GM10266 (cell line): ENCODE measurements at regions not wholly inside any gene's neighbourhood (a gene's known extent, or its start where the extent isn't known, plus 50 kb on each side); places are given as distances from the start of the nearest gene placed in this dataset.
A peak's percentile ranks its signal among the peaks of the same experiment; 100 is the strongest.

Source experiments
- DNase-seq: peaks from one replicate; pipeline ENCODE4 v3.0.0; 2012; ENCODE audit errors: extremely low spot score
- TF ChIP-seq, protein P1 (sequence below): IDR thresholded peaks from 2 replicates; pipeline ENCODE4 v1.5.1; 2012; ENCODE audit warnings: mild to moderate bottlenecking, low read depth; ENCODE audit not compliant: control insufficient read depth, insufficient read depth; ENCODE audit errors: missing control alignments

DNA sequence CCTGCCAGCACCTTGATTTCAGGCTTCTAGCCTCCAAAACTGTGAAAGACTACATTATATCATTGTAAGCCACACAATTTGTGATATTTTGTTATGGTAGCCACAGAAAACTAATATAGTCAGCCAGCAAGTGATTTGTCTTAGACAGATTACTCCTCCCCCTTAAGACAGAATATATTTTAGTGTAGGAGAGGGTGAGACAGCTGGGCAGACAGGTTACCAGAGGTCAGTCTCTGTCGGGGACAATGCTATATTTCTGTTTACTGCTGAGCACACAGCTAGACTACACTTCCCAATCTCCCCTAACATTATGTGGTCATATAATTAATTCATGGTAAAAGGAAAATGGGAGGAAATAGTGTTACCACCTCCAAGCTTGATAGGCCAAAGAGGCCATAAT, 185.8 kb upstream of the PIK3C3 start:
- TF ChIP-seq, protein P1, sequence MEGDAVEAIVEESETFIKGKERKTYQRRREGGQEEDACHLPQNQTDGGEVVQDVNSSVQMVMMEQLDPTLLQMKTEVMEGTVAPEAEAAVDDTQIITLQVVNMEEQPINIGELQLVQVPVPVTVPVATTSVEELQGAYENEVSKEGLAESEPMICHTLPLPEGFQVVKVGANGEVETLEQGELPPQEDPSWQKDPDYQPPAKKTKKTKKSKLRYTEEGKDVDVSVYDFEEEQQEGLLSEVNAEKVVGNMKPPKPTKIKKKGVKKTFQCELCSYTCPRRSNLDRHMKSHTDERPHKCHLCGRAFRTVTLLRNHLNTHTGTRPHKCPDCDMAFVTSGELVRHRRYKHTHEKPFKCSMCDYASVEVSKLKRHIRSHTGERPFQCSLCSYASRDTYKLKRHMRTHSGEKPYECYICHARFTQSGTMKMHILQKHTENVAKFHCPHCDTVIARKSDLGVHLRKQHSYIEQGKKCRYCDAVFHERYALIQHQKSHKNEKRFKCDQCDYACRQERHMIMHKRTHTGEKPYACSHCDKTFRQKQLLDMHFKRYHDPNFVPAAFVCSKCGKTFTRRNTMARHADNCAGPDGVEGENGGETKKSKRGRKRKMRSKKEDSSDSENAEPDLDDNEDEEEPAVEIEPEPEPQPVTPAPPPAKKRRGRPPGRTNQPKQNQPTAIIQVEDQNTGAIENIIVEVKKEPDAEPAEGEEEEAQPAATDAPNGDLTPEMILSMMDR = no peak
- no peak for DNase-seq

DNA sequence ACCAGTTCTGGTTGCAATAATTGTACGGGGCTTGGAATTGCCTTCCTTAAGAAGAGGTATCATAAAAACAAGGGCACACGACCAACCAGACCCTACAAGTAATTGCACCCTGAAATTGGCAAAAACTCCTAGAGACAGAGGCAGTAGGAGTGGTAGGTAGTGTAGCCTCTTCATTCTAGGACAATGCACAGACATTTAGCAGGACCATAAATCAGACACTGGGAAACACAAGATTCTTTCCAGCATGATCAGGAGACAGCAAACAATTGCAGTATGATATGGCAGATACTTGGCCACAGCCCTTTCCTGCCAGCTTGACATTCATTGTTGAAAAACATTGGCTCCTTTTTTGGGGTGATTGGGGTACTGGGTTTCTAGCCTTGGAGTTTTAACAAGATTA, 186.6 kb upstream of the PIK3C3 start:
- DNase-seq = no peak
- TF ChIP-seq, protein P1 = no peak

DNA sequence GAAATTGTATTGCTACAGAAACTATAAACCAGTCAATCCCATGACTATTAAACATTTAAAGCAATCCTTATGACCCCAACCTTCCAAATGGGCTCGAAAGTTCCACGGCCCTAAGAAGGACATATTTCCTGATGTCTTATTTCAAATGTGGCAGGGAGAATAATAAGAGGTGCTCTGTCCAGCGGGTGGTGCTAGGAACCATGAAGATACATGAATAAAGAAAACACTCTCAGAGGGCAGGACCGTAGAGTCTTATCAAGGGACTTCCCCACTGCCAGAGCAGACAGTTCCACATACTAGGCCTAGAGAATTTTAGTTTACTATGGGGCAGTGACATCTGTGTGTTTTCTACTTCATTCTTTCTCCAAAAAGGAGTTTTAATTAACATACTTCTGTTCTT, 187.1 kb upstream of the PIK3C3 start:
- peak; percentile 27 for DNase-seq
- TF ChIP-seq, protein P1 = no peak

DNA sequence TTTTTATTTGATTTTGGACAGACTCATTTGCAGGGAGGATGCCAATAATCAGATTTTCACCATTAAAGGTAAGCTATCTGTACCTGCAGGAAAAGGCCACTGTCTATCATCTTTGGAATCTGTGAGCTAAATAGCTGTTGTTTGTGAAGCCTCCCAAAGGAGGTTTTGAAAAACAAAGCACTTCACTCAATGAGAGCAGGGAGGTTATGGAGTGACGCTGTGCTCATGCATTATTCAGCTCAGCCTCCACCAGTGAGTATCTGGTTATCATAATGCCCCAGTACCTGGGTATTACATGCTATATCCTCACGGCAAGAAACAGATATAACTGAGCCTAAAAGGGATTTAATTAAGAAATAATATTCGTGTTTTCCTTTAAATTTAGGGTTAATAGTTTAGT, 189.6 kb upstream of the PIK3C3 start:
- DNase-seq = no peak
- TF ChIP-seq, protein P1 = no peak

DNA sequence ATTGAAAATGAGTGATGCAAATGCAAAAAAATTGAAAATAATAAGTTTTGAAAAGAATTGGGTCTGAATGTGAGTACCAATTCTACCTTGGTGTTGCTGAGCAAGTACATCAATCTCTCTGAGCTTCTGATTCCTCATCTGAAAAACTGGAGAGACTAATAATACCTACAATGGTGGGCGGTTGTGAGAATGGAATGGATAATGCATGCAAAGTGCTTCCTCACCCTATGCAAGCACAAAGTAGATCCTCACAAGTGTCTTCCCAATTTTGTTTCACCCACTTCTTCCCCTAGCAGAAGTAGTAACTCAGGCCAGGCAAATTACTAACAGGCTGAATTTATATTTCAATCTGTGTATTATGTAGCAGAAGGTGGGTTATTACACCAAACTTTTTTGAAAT, 191.7 kb upstream of the PIK3C3 start:
- TF ChIP-seq, protein P1 = no peak
- no peak for DNase-seq

DNA sequence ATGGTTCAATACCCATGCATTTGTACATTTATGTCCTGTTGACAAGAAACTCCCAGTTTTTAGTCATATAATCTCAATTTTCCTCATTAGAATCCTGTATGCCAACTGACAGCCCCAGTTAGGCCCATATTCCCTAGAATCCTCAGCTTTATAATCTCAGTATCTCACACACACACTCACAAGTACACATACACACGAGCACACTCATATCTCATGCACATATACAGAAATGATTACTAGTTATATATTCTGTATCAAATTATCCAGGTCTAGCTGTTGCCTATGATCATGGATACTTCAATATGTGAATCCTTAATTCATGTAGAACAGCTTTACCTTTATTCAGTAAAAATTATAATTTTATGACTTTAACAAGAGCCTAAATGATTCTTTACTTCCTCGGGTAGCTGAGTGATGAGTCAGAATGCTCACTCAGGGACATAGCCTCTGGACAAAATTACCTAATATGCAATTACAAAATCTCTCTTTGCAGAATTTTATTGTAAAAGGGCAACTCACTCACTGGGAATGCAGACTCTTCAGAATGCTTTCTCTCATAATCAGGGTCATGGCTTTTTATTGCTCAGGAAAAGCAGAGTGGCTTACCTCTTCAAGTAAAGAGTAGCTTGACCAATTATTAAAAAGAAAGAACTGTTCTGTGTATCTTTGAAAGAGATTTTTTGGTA, 193.6 kb upstream of the PIK3C3 start:
- no peak for DNase-seq
- TF ChIP-seq, protein P1 = no peak

DNA sequence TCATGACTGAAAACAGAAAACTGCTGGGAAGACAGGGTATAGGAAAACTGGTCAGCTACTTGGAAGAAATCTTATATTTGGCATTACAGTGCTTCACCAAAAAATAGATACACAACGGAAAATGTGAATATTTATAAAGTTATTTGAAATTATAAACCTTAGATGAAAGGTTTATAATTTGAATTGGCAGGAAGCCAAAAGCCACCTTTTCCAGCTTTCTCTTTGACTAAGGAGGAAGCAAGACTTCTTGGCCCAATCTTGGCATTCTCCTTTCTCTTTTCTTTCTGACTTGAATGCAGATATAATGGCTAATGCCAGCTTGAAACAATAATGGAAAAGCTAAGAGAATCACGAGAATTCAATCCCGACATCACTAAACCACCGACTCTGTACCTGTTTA, 196.5 kb upstream of the PIK3C3 start:
- DNase-seq = no peak
- TF ChIP-seq, protein P1 = no peak
